Neural cell (in vitro differentiated cells): ENCODE measurements at regions not wholly inside any gene's neighbourhood (a gene's known extent, or its start where the extent isn't known, plus 50 kb on each side); places are given as distances from the start of the nearest gene placed in this dataset.

Source experiments
- H2AFZ ChIP-seq: fragments of 200-600, 300-800 bp; sonication (generic), shearing (Covaris generic); 2 replicates; pipeline ENCODE4 v1.6.0; 2014; ENCODE audit warnings: low read depth, mild to moderate bottlenecking, antibody characterized with exemption, low read length, moderate library complexity
- H3F3A ChIP-seq: fragments of 200-600 bp; shearing (Covaris generic); 2 replicates; pipeline ENCODE4 v1.6.1; 2016; ENCODE audit warnings: mild to moderate bottlenecking, moderate library complexity, mixed read lengths, antibody characterized with exemption, low read length; ENCODE audit not compliant: insufficient read depth, poor library complexity, severe bottlenecking
- H3K27ac ChIP-seq: fragments of 200-600, 300-800 bp; sonication (generic), shearing (Covaris generic); 2 replicates; pipeline ENCODE4 v1.5.1; 2014; ENCODE audit warnings: mild to moderate bottlenecking, low read length, moderate library complexity
- H3K27me3 ChIP-seq: fragments of 300-800, 200-600 bp; sonication (generic), shearing (Covaris generic); 2 replicates; pipeline ENCODE4 v1.6.0; 2014; ENCODE audit warnings: mild to moderate bottlenecking, low read depth, low read length, moderate library complexity; ENCODE audit not compliant: insufficient read depth
- H3K36me3 ChIP-seq: fragments of 300-800, 200-600 bp; sonication (generic), shearing (Covaris generic); 2 replicates; pipeline ENCODE4 v1.5.1; 2014; ENCODE audit warnings: mild to moderate bottlenecking, antibody characterized with exemption, low read length, moderate library complexity; ENCODE audit not compliant: insufficient read depth
- H3K4me2 ChIP-seq: fragments of 300-800, 200-600 bp; sonication (generic), shearing (Covaris generic); 2 replicates; pipeline ENCODE4 v1.6.0; 2014; ENCODE audit warnings: mild to moderate bottlenecking, low read length
- H3K4me3 ChIP-seq: fragments of 300-800, 200-600 bp; sonication (generic), shearing (Covaris generic); 2 replicates; pipeline ENCODE4 v1.5.1; 2014; ENCODE audit warnings: mild to moderate bottlenecking, low read length, moderate library complexity
- H3K79me2 ChIP-seq: fragments of 200-600 bp; shearing (Covaris generic); replicated peaks from 2 replicates; pipeline ENCODE4 v1.6.0; 2014; ENCODE audit warnings: mild to moderate bottlenecking, low read length, moderate library complexity; ENCODE audit not compliant: insufficient read depth
- H3K9ac ChIP-seq: fragments of 300-800, 200-600 bp; sonication (generic), shearing (Covaris generic); 2 replicates; pipeline ENCODE4 v1.6.1; 2016; ENCODE audit warnings: mild to moderate bottlenecking, low read length, mixed read lengths
- H3K9me2 ChIP-seq: fragments of 200-600 bp; shearing (Covaris generic); 2 replicates; pipeline ENCODE4 v1.6.1; 2016; ENCODE audit warnings: mild to moderate bottlenecking, low read length, mixed read lengths; ENCODE audit not compliant: insufficient read depth
- H3K9me3 ChIP-seq: fragments of 200-600, 300-800 bp; sonication (generic), shearing (Covaris generic); 2 replicates; pipeline ENCODE4 v1.6.1; 2016; ENCODE audit warnings: mild to moderate bottlenecking, mixed run types, low read length, moderate library complexity, mixed read lengths
- H4K20me1 ChIP-seq: fragments of 200-600 bp; shearing (Covaris generic); 2 replicates; pipeline ENCODE4 v1.6.1; 2016; ENCODE audit warnings: mild to moderate bottlenecking, mixed run types; ENCODE audit not compliant: insufficient read depth
- CTCF ChIP-seq: fragments of 450-650 bp; IDR thresholded peaks from 2 replicates; pipeline ENCODE4 v1.5.1; 2014; ENCODE audit warnings: antibody characterized with exemption, mild to moderate bottlenecking, moderate library complexity; ENCODE audit not compliant: poor library complexity, severe bottlenecking
- EP300 ChIP-seq: fragments of 450-650 bp; conservative IDR thresholded peaks from 2 replicates; pipeline ENCODE4 v1.6.1; 2014; ENCODE audit warnings: antibody characterized with exemption, mild to moderate bottlenecking, moderate library complexity; ENCODE audit not compliant: poor library complexity, severe bottlenecking
- EZH2 ChIP-seq: fragments of 200-600, 300-800 bp; shearing (Covaris generic), sonication (generic); IDR thresholded peaks from 2 replicates; pipeline ENCODE4 v1.6.1; 2014; ENCODE audit warnings: antibody characterized with exemption, low read length, borderline replicate concordance, mild to moderate bottlenecking; ENCODE audit not compliant: insufficient read depth, poor library complexity, severe bottlenecking
- MXI1 ChIP-seq: fragments of 450-650 bp; conservative IDR thresholded peaks from 2 replicates; pipeline ENCODE4 v1.6.1; 2014; ENCODE audit warnings: antibody characterized with exemption, mild to moderate bottlenecking; ENCODE audit not compliant: poor library complexity, severe bottlenecking
- POLR2AphosphoS5 ChIP-seq: IDR thresholded peaks from 2 replicates; pipeline ENCODE4 v1.6.1; 2012
- RAD21 ChIP-seq: fragments of 450-650 bp; conservative IDR thresholded peaks from 2 replicates; pipeline ENCODE4 v1.6.1; 2014; ENCODE audit warnings: antibody characterized with exemption, mild to moderate bottlenecking, moderate library complexity
- REST ChIP-seq: IDR thresholded peaks from 2 replicates; pipeline ENCODE4 v1.6.1; 2012; ENCODE audit warnings: borderline replicate concordance
- SMC3 ChIP-seq: fragments of 450-650 bp; conservative IDR thresholded peaks from 2 replicates; pipeline ENCODE4 v1.6.1; 2014; ENCODE audit warnings: antibody characterized with exemption, mild to moderate bottlenecking, moderate library complexity; ENCODE audit not compliant: poor library complexity
- TAF1 ChIP-seq: IDR thresholded peaks from 2 replicates; pipeline ENCODE4 v1.6.1; 2012; ENCODE audit warnings: low read depth

GRCh38 chr16:52633230-52633629, 86.3 kb upstream of the TOX3 start:
- Histone ChIP-seq H4K20me1 (no peaks in the 10 kb centered on the region), H3K4me2 (no peak overlapping the region), H3K9me2 (no peaks in the 10 kb centered on the region), H3K27ac (peak overlapping the region; percentile 47), H3K9me3 (no peaks in the 10 kb centered on the region), H3K79me2 (no peaks in the 10 kb centered on the region), H3F3A (no peaks in the 10 kb centered on the region), H3K27me3 (no peaks in the 10 kb centered on the region), H3K9ac (no peak overlapping the region), H3K4me3 (no peak overlapping the region), H2AFZ (no peak overlapping the region), H3K36me3 (no peaks in the 10 kb centered on the region)
- TF ChIP-seq REST, result no peak

GRCh38 chr16:52631711-52632110, 84.8 kb upstream of the TOX3 start:
- TF ChIP-seq CTCF, result no peak
- TF ChIP-seq POLR2AphosphoS5, result no peak
- TF ChIP-seq TAF1, result no peak
- no peak for TF ChIP-seq SMC3
- TF ChIP-seq EP300, result no peak
- TF ChIP-seq EZH2, result no peak
- TF ChIP-seq MXI1, result no peak
- no peak for TF ChIP-seq RAD21
- no peak for TF ChIP-seq REST
- Histone ChIP-seq H3K9me2 (no peaks in the 10 kb centered on the region), H3K79me2 (no peaks in the 10 kb centered on the region), H3K9ac (no peak overlapping the region), H3F3A (no peaks in the 10 kb centered on the region), H3K36me3 (no peaks in the 10 kb centered on the region), H3K4me3 (no peak overlapping the region), H4K20me1 (no peaks in the 10 kb centered on the region), H3K27ac (no peak overlapping the region), H3K4me2 (no peak overlapping the region), H3K27me3 (no peaks in the 10 kb centered on the region), H2AFZ (no peak overlapping the region), H3K9me3 (peaks cover 5% of the 10 kb centered on the region)
